GM20000 (cell line): ENCODE measurements at regions not wholly inside any gene's neighbourhood (a gene's known extent, or its start where the extent isn't known, plus 50 kb on each side); places are given as distances from the start of the nearest gene placed in this dataset.

Experiments used
- DNase-seq: peaks from one replicate; pipeline ENCODE4 v3.0.0; 2012; ENCODE audit warnings: low spot score
- CTCF ChIP-seq: IDR thresholded peaks from 2 replicates; pipeline ENCODE4 v1.5.1; 2012; ENCODE audit warnings: mild to moderate bottlenecking, control low read depth; ENCODE audit errors: extremely low read depth, missing control alignments

- no peak for TF ChIP-seq CTCF
- DNase-seq, result peak; percentile 4
These were observed 54.7 kb upstream of the EPS8L3 start for GRCh38 chr1:109818271-109818987.

- DNase-seq, result peak; percentile 3
- no peak for TF ChIP-seq CTCF
These were observed 54.2 kb upstream of the EPS8L3 start for GRCh38 chr1:109817881-109818270.

- TF ChIP-seq CTCF, result no peak
- peak; percentile 4 for DNase-seq
These were observed 53.3 kb upstream of the EPS8L3 start for GRCh38 chr1:109816975-109817535.

GRCh38 chr1:109816175-109816811, 52.6 kb upstream of the EPS8L3 start:
- no peak for TF ChIP-seq CTCF
- DNase-seq, result peak; percentile 78

GRCh38 chr1:109815809-109816174, 52.1 kb upstream of the EPS8L3 start:
- no peak for DNase-seq
- no peak for TF ChIP-seq CTCF

GRCh38 chr1:109814993-109815786, 51.5 kb upstream of the EPS8L3 start:
- DNase-seq, result peak; percentile 3

More at GRCh38 chr1:109814993-109815786, 51.5 kb upstream of the EPS8L3 start:
- no peak for TF ChIP-seq CTCF
